Suppressor macrophage treated with lipopolysaccharide for 1 hour (primary cell): ENCODE measurements at regions not wholly inside any gene's neighbourhood (a gene's known extent, or its start where the extent isn't known, plus 50 kb on each side); places are given as distances from the start of the nearest gene placed in this dataset.
A peak's percentile ranks its signal among the peaks of the same experiment; 100 is the strongest.
"Not testable (repeated sequence)": the region's sequence is repeated elsewhere in the genome, so short reads cannot be mapped to it uniquely, and the experiment has no call there.

ENCODE experiments used
- DNase-seq, 3 donors: peaks; one replicate each; pipeline ENCODE4 v3.0.0-alpha.2; 2020 to 2022

GRCh38 chr4:81314196-81314896 lies 99.3 kb upstream of the PRKG2 start:
- DNase-seq = peak; percentile 21 to 31 (median 25)

GRCh38 chr4:81307991-81308390 lies 93.0 kb upstream of the PRKG2 start:
- no peak for DNase-seq

GRCh38 chr4:81304871-81305270 lies 89.8 kb upstream of the PRKG2 start:
- DNase-seq = no peak

- DNase-seq = not testable (repeated sequence)
Measured at GRCh38 chr4:81300352-81300751, 85.3 kb upstream of the PRKG2 start.

GRCh38 chr4:81290813-81291212 lies 75.8 kb upstream of the PRKG2 start:
- no peak for DNase-seq

GRCh38 chr4:81287101-81287500 lies 72.1 kb upstream of the PRKG2 start:
- DNase-seq = no peak

GRCh38 chr4:81282131-81282530 lies 67.1 kb upstream of the PRKG2 start:
- DNase-seq = no peak

GRCh38 chr4:81274460-81274859 lies 59.4 kb upstream of the PRKG2 start:
- no peak for DNase-seq

- DNase-seq = no peak
Measured at GRCh38 chr4:81272671-81273070, 57.6 kb upstream of the PRKG2 start.
